ENCODE measurements at regions not wholly inside any gene's neighbourhood (a gene's known extent, or its start where the extent isn't known, plus 50 kb on each side); places are given as distances from the start of the nearest gene placed in this dataset.
A peak's percentile ranks its signal among the peaks of the same experiment; 100 is the strongest.
"Not testable (repeated sequence)": the region's sequence is repeated elsewhere in the genome, so short reads cannot be mapped to it uniquely, and the experiment has no call there.

DNA sequence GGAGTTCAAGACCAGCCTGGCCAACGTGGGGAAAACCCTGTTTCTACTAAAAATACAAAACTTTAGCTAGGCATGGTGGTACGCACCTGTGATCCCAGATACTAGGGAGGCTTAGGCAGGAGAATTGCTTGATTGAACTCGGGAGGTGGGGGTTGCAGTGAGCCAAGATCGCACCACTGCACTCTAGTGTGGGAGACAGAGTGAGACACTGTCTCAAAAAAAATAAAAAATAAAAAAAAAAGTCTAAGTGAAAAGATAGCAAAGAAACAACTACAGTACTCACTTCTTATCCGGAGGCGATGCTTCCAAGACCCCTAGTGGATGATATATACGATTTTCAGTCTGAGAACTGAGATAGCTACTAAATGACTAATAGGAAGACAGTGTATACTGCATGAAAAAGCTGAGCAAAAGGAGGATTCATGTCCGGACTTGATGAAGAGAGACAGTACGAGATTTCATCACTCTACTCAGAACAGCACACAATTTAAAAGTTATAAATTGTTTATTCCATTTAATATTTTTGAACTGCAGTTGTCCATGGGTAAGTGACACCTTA lies 138.7 kb upstream of the GOLGA6L6 start:
- DNase-seq (ENCODE audit: low read depth in 2 of 2): not testable (repeated sequence)

DNA sequence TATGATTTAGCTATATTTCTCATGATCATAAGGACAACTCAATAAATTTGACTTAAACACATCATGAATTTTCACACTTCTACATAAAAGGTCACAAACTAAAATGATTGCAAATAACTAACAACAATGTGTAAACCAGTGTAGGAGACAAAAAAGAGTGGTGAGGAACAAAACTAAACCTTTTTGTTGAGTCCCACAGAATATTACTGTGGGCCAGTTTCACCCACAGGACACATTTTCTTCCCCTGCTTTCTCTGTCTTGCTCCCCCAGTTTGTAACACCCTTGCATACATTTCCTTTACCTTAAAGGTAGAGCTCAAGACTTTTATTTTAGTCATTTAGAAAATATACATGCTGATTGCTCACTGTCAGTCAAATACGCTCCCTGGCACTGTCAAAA lies 130.9 kb upstream of the GOLGA6L6 start:
- DNase-seq (ENCODE audit: low read depth in 2 of 2): no peak

DNA sequence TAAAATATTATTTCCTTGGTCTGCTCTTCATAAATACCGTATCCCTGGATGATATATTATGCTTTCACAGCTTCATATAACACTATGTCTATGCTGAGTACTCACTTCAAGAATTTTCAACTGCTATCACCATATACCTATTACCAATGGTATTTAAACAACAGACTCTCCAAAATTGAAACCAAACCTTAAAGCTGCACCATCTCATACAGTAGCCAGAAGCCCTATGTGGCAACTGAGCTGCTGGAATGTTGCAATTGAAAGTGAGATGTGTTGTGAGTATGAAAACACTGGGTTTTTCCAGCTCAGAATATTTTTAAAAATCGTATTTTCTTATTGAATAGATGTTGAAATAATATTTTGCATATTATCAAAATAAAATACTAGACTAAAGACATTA lies 130.1 kb upstream of the GOLGA6L6 start:
- DNase-seq (ENCODE audit: low read depth in 2 of 2): no peak

- DNase-seq (ENCODE audit: low read depth in 2 of 2): not testable (repeated sequence)
Measured at GRCh38 chr15:20666410-20666809, 124.8 kb upstream of the GOLGA6L6 start.

- no peak for DNase-seq (ENCODE audit: low read depth in 2 of 2)
Measured at GRCh38 chr15:20665653-20666052, 124.1 kb upstream of the GOLGA6L6 start.

GRCh38 chr15:20659265-20659664 lies 117.7 kb upstream of the GOLGA6L6 start:
- DNase-seq (ENCODE audit: low read depth in 2 of 2): no peak

- no peak for DNase-seq (ENCODE audit: low read depth in 2 of 2)
Measured at GRCh38 chr15:20658024-20658423, 116.4 kb upstream of the GOLGA6L6 start.

GRCh38 chr15:20657084-20657483 lies 115.5 kb upstream of the GOLGA6L6 start:
- DNase-seq (ENCODE audit: low read depth in 2 of 2): no peak

- DNase-seq (ENCODE audit: low read depth in 2 of 2): no peak
Measured at GRCh38 chr15:20652914-20653313, 111.3 kb upstream of the GOLGA6L6 start.

- DNase-seq (ENCODE audit: low read depth in 2 of 2): not testable (repeated sequence)
Measured at GRCh38 chr15:20648402-20648975, 106.9 kb upstream of the GOLGA6L6 start.

DNA sequence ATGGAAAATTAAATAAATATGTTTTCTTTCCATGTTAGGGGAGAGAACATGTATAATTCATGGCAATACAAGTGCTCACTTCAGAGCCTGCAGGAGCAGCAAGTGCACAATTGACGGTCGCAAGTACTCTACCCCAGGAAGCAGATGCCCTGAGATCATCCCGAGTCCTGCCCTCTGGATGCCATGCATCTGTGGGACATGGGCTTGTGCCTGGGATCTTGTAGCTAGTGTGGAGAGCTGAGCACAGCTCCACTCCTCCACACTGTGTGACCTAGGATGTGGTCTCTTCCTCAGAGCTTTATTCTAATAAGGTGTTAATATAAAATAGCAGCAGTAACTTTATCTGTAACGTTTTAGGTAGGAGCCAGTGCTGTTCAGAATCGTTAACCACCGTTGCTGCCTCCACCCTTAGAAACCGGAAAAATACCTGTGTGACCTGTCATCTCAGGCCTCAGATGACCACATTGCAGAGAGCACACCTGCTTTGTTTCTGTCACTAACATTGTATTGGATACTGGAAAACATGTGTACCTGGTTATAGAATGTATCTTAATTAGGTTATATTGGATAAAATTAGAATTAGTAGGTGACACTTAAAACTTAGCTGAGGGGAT lies 105.0 kb upstream of the GOLGA6L6 start:
- DNase-seq (ENCODE audit: low read depth in 2 of 2): no peak

DNA sequence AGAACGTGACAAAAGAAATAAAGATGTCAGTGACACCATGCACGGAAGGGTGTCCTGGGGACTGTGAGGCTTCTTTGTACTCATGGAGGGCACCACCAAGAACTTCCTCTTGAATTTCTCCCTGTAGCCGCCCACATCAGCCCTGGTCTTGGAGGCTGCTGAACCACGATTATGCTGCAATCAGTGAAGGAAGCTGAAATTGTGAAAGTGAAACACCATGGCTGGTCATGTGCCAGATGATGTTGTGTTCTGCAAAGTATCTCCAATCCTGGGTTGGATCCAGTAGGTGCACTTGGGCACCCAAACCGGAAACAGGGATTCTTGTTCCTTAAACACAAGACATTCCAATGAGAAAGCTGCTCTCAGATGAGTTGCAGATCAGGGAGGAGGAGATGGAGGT lies 104.4 kb upstream of the GOLGA6L6 start:
- peak in 1 of 2 donors; percentile 14 for DNase-seq (ENCODE audit: low read depth in 2 of 2)

- DNase-seq (ENCODE audit: low read depth in 2 of 2): no peak
Measured at GRCh38 chr15:20644896-20645295, 103.3 kb upstream of the GOLGA6L6 start.

- DNase-seq (ENCODE audit: low read depth in 2 of 2): no peak
Measured at GRCh38 chr15:20643829-20644425, 102.3 kb upstream of the GOLGA6L6 start.

DNA sequence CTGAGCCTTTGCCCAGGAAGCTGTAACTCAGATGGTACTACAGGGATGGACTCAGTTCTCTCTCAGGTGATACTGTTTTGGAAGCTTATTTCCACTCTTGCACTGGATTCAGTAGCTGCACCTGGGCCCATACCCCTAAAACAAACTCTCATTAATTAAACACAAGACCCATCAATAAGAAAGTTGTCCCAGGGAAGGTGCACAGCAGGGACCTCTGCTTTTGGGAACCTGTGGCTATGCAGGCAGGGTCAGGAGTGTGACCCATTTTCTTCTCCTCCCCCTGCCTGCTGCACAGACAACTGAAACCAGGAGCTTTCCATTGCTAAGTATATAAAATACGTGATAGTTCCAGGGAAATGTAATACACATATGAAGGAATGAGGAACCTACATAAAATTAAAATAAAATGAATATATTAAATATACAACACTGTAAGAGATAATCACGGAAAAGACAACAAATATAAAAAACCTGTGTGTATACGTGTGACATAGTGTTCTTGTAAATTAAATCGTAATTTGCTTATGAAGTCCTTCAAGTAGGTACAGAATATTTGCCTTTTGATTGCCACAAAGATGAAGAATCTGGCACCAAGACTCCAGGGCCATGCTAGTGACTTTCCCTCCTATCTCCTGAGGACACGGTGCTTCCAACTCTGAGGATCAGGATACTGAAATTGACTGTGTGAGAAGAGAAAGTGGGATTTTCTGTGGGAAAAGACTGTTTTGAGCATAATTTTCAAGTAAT lies 101.6 kb upstream of the GOLGA6L6 start:
- no peak for DNase-seq (ENCODE audit: low read depth in 2 of 2)

- DNase-seq (ENCODE audit: low read depth in 2 of 2): no peak
Measured at GRCh38 chr15:20642054-20642767, 100.6 kb upstream of the GOLGA6L6 start.

- DNase-seq (ENCODE audit: low read depth in 2 of 2): not testable (repeated sequence)
Measured at GRCh38 chr15:20640427-20640826, 98.8 kb upstream of the GOLGA6L6 start.

- DNase-seq (ENCODE audit: low read depth in 2 of 2): not testable (repeated sequence)
Measured at GRCh38 chr15:20639224-20639623, 97.6 kb upstream of the GOLGA6L6 start.

DNA sequence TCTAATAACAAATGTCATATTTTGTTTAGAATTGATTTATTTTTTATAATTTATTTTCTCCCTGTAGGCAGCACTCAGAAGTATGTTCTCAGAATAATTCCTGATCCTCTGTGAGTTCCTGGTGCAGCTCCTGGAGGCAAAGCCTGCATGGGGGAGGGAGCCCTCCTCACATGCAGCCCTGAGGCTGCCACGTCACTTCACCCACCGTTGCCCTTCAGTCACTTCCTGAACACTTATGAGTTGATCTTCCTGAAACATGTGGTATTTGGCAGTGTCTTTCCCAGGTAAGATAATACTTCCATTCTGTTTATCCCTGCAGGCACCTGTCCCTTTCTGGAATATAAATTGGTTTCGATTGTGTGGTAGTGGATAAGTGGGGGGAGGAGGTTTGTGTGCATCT lies 95.9 kb upstream of the GOLGA6L6 start:
- DNase-seq (ENCODE audit: low read depth in 2 of 2): not testable (repeated sequence)

DNA sequence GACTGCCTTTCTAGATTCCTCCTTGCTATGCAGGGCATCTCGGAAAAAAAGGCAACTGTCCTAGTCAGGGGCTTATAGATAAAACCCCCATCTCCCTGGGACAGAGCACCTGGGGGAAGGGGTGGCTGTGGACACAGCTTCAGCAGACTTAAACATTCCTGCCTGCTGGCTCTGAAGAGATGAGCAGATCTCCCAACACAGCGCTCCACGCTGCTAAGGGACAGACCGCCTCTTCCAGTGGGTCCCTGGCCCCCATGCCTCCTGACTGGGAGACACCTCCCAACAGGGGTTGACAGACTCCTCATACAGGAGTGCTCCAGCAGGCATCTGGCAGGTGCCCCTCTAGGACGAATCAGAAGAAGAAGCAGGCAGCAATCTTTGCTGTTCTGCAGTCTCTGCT lies 87.9 kb upstream of the GOLGA6L6 start:
- not testable (repeated sequence) for DNase-seq (ENCODE audit: low read depth in 2 of 2)

DNA sequence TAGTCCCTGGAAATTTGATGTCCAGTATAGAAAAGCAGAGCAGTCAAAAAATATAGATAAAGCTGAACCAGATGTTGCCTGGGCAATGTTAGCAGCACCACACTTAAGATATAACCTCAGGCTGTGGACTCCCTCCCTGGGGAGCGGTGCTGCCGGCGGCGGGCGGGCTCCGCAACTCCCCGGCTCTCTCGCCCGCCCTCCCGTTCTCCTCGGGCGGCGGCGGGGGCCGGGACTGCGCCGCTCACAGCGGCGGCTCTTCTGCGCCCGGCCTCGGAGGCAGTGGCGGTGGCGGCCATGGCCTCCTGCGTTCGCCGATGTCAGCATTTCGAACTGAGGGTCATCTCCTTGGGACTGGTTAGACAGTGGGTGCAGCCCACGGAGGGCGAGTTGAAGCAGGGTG lies 86.9 kb upstream of the GOLGA6L6 start:
- not testable (repeated sequence) for DNase-seq (ENCODE audit: low read depth in 2 of 2)

GRCh38 chr15:20625469-20625868 lies 83.9 kb upstream of the GOLGA6L6 start:
- not testable (repeated sequence) for DNase-seq (ENCODE audit: low read depth in 2 of 2)
